GM23338 (cell line): ENCODE measurements at regions not wholly inside any gene's neighbourhood (a gene's known extent, or its start where the extent isn't known, plus 50 kb on each side); places are given as distances from the start of the nearest gene placed in this dataset.

Experiments
- ATAC-seq: fragments of 200-7000 bp; cut with Tn5 transposase; 3 replicates; pipeline ENCODE4 v1.9.1; 2020
- DNase-seq: peaks from one replicate; pipeline ENCODE4 v3.0.0-alpha.2; 2015; ENCODE audit warnings: low spot score
- H2AFZ ChIP-seq: fragments of 200-600 bp; sonication (generic); 2 replicates; pipeline ENCODE4 v1.8.0; 2016; ENCODE audit warnings: antibody characterized with exemption, mild to moderate bottlenecking, moderate library complexity
- H3F3A ChIP-seq: fragments of 200-600 bp; sonication (generic); replicated peaks from 2 replicates; pipeline ENCODE4 v1.8.0; 2017; ENCODE audit warnings: antibody characterized with exemption, mixed run types, low read depth
- H3K27ac ChIP-seq: fragments of 200-600 bp; sonication (generic); 2 replicates; pipeline ENCODE4 v1.6.1; 2016; ENCODE audit warnings: low read depth
- H3K27me3 ChIP-seq: fragments of 200-600 bp; sonication (generic); 2 replicates; pipeline ENCODE4 v1.8.0; 2016; ENCODE audit warnings: mild to moderate bottlenecking, mixed run types, moderate library complexity; ENCODE audit not compliant: insufficient read depth
- H3K36me3 ChIP-seq: fragments of 200-600 bp; sonication (generic); 2 replicates; pipeline ENCODE4 v1.8.0; 2016; ENCODE audit warnings: mild to moderate bottlenecking; ENCODE audit not compliant: insufficient read depth
- H3K4me1 ChIP-seq: fragments of 200-600 bp; sonication (generic); 2 replicates; pipeline ENCODE4 v1.8.0; 2016; ENCODE audit warnings: mild to moderate bottlenecking, moderate library complexity; ENCODE audit not compliant: insufficient read depth
- H3K4me2 ChIP-seq: fragments of 200-600 bp; sonication (generic); 2 replicates; pipeline ENCODE4 v1.7.1; 2017; ENCODE audit warnings: mixed run types
- H3K4me3 ChIP-seq: fragments of 200-600 bp; sonication (generic); 2 replicates; pipeline ENCODE4 v1.6.1; 2016; ENCODE audit warnings: mixed run types
- H3K79me2 ChIP-seq: fragments of 200-600 bp; sonication (generic); replicated peaks from 2 replicates; pipeline ENCODE4 v1.8.0; 2017; ENCODE audit warnings: mild to moderate bottlenecking; ENCODE audit not compliant: insufficient read depth
- H3K9me2 ChIP-seq: fragments of 200-600 bp; sonication (generic); 2 replicates; pipeline ENCODE4 v1.8.0; 2017; ENCODE audit not compliant: insufficient read depth
- H4K20me1 ChIP-seq: fragments of 200-600 bp; sonication (generic); replicated peaks from 2 replicates; pipeline ENCODE4 v1.8.0; 2017; ENCODE audit warnings: mild to moderate bottlenecking; ENCODE audit not compliant: insufficient read depth
- H3K27ac Mint-ChIP-seq: 2 replicates; pipeline ENCODE4 v1.8.0; 2020; ENCODE audit warnings: inconsistent platforms, mild to moderate bottlenecking, moderate library complexity, mixed read lengths
- H3K27me3 Mint-ChIP-seq: 3 replicates; pipeline ENCODE4 v1.8.0; 2022; ENCODE audit warnings: low read depth, mild to moderate bottlenecking, moderate library complexity, mixed read lengths, inconsistent platforms; ENCODE audit not compliant: insufficient read depth, poor library complexity
- H3K36me3 Mint-ChIP-seq: 3 replicates; pipeline ENCODE4 v1.8.0; 2021; ENCODE audit warnings: low read depth, mild to moderate bottlenecking, inconsistent platforms, moderate library complexity, mixed read lengths
- H3K4me1 Mint-ChIP-seq: 3 replicates; pipeline ENCODE4 v1.8.0; 2020; ENCODE audit warnings: mild to moderate bottlenecking, inconsistent platforms, mixed read lengths
- H3K4me3 Mint-ChIP-seq: 3 replicates; pipeline ENCODE4 v1.8.0; 2021; ENCODE audit warnings: moderate library complexity, mild to moderate bottlenecking, inconsistent platforms, mixed read lengths
- H3K9me3 Mint-ChIP-seq: 3 replicates; pipeline ENCODE4 v1.8.0; 2020; ENCODE audit warnings: moderate library complexity, mild to moderate bottlenecking, inconsistent platforms, mixed read lengths
- CREB1 ChIP-seq: fragments of 250-450 bp; sonication (Bioruptor Pico); IDR thresholded peaks from 2 replicates; pipeline ENCODE4 v1.5.0; 2020; ENCODE audit warnings: low read depth, mild to moderate bottlenecking, moderate library complexity
- CTCF ChIP-seq, 2 experiments: fragments of 200-600 bp in 1 of 2; sonication (generic) in 1 of 2; conservative IDR thresholded peaks; 2 replicates each; pipeline versions ENCODE4 v1.5.1 to v1.6.1; 2016 to 2017; ENCODE audit warnings: antibody characterized with exemption in 2 of 2, low read depth in 2 of 2, mild to moderate bottlenecking in 2 of 2, moderate library complexity in 1 of 2
- ETS1 ChIP-seq: IDR thresholded peaks from 2 replicates; pipeline ENCODE4 v1.6.1; 2016; ENCODE audit warnings: antibody characterized with exemption
- EZH2 ChIP-seq: fragments of 200-600 bp; sonication (generic); IDR thresholded peaks from one replicate; pipeline ENCODE4 v1.8.0; 2017; ENCODE audit warnings: antibody characterized with exemption, mild to moderate bottlenecking, low read depth; ENCODE audit not compliant: unreplicated experiment
- EZH2phosphoT487 ChIP-seq: fragments of 200-600 bp; sonication (generic); IDR thresholded peaks from one replicate; pipeline ENCODE4 v1.8.1; 2018; ENCODE audit warnings: antibody characterized with exemption; ENCODE audit not compliant: unreplicated experiment
- JUNB ChIP-seq: IDR thresholded peaks from one replicate; pipeline ENCODE4 v1.6.1; 2016; ENCODE audit warnings: antibody characterized with exemption; ENCODE audit not compliant: unreplicated experiment
- NANOG ChIP-seq: IDR thresholded peaks from 2 replicates; pipeline ENCODE4 v1.6.1; 2016; ENCODE audit warnings: antibody characterized with exemption, borderline replicate concordance
- POLR2AphosphoS5 ChIP-seq: IDR thresholded peaks from 2 replicates; pipeline ENCODE4 v1.6.1; 2016; ENCODE audit warnings: antibody characterized with exemption, low read depth
- REST ChIP-seq: IDR thresholded peaks from one replicate; pipeline ENCODE4 v1.6.1; 2018; ENCODE audit warnings: antibody characterized with exemption; ENCODE audit not compliant: unreplicated experiment
- STAT1 ChIP-seq: IDR thresholded peaks from one replicate; pipeline ENCODE4 v1.6.1; 2016; ENCODE audit warnings: antibody characterized with exemption; ENCODE audit not compliant: unreplicated experiment
- ZNF114 ChIP-seq: fragments of 250-450 bp; sonication (Bioruptor Pico); IDR thresholded peaks from 2 replicates; pipeline ENCODE4 v1.5.0; 2020; ENCODE audit warnings: mild to moderate bottlenecking, moderate library complexity
- ZNF331 ChIP-seq: fragments of 250-450 bp; sonication (Bioruptor Pico); IDR thresholded peaks from 2 replicates; pipeline ENCODE4 v1.5.0; 2020; ENCODE audit warnings: low read depth, mild to moderate bottlenecking, moderate library complexity
- ZNF462 ChIP-seq: fragments of 250-450 bp; sonication (Bioruptor Pico); IDR thresholded peaks from 2 replicates; pipeline ENCODE4 v1.5.0; 2020; ENCODE audit warnings: mild to moderate bottlenecking, moderate library complexity

GRCh38 chr11:79860336-79860735 lies 419.5 kb upstream of the TENM4 start:
- H3K9me2 ChIP-seq: no peaks in the 10 kb centered on the region
- no peak for TF ChIP-seq CREB1 (CRISPR knock-in tag)
- TF ChIP-seq ETS1: no peak
- no peak for TF ChIP-seq NANOG
- TF ChIP-seq ZNF331 (CRISPR knock-in tag): no peak
- TF ChIP-seq EZH2: no peak
- TF ChIP-seq JUNB: no peak
- no peak for TF ChIP-seq REST
- TF ChIP-seq ZNF114 (CRISPR knock-in tag): no peak
- TF ChIP-seq STAT1: no peak
- no peak for TF ChIP-seq POLR2AphosphoS5
- no peak for TF ChIP-seq EZH2phosphoT487
- no peak for TF ChIP-seq ZNF462 (CRISPR knock-in tag)
- no peak for TF ChIP-seq CTCF (conservative IDR thresholded peaks at IDR 0.05; ENCODE audit: low read depth in 2 of 2)
- no peak overlapping the region for H3K4me3 ChIP-seq
- ATAC-seq (no peak; the same call in 2 of the 3 replicates), DNase-seq (no peak)
- H3K79me2 ChIP-seq: no peaks in the 10 kb centered on the region
- H3K4me1 ChIP-seq: peaks cover 7% of the 10 kb centered on the region
- peaks cover 13% of the 10 kb centered on the region; the same call in 2 of the 3 replicates for H3K4me1 Mint-ChIP-seq
- H4K20me1 ChIP-seq: no peaks in the 10 kb centered on the region
- H3K4me2 ChIP-seq: no peak overlapping the region
- H3K27ac ChIP-seq: no peak overlapping the region
- H2AFZ ChIP-seq: no peak overlapping the region
- H3K27ac Mint-ChIP-seq: no peak overlapping the region
- H3K9me3 Mint-ChIP-seq: no peaks in the 10 kb centered on the region
- no peaks in the 10 kb centered on the region for H3F3A ChIP-seq
- H3K36me3 Mint-ChIP-seq: no peaks in the 10 kb centered on the region
- H3K36me3 ChIP-seq: no peaks in the 10 kb centered on the region
- no peaks in the 10 kb centered on the region for H3K27me3 Mint-ChIP-seq
- no peak overlapping the region for H3K4me3 Mint-ChIP-seq
- H3K27me3 ChIP-seq: no peaks in the 10 kb centered on the region
